GM23248 (cell line): ENCODE measurements at regions not wholly inside any gene's neighbourhood (a gene's known extent, or its start where the extent isn't known, plus 50 kb on each side); places are given as distances from the start of the nearest gene placed in this dataset.

Experiments used
- EZH2 ChIP-seq: fragments of 200-600 bp; sonication (generic); IDR thresholded peaks from 2 replicates; pipeline ENCODE4 v1.6.1; 2018; ENCODE audit warnings: antibody characterized with exemption, mild to moderate bottlenecking; ENCODE audit not compliant: insufficient read depth, poor library complexity, severe bottlenecking
- EZH2phosphoT487 ChIP-seq: fragments of 200-600 bp; sonication (generic); IDR thresholded peaks from 2 replicates; pipeline ENCODE4 v1.6.1; 2018; ENCODE audit warnings: antibody characterized with exemption, moderate library complexity, mild to moderate bottlenecking, low read depth; ENCODE audit not compliant: insufficient read depth

- TF ChIP-seq EZH2 (no peak), EZH2phosphoT487 (no peak)
Observed at GRCh38 chr15:69593981-69594966, 141.7 kb downstream of the RPLP1 start.
